GM23338 (cell line): ENCODE measurements at regions not wholly inside any gene's neighbourhood (a gene's known extent, or its start where the extent isn't known, plus 50 kb on each side); places are given as distances from the start of the nearest gene placed in this dataset.

Experiments
- ATAC-seq: fragments of 200-7000 bp; cut with Tn5 transposase; 3 replicates; pipeline ENCODE4 v1.9.1; 2020
- DNase-seq: peaks from one replicate; pipeline ENCODE4 v3.0.0-alpha.2; 2015; ENCODE audit warnings: low spot score
- H2AFZ ChIP-seq: fragments of 200-600 bp; sonication (generic); 2 replicates; pipeline ENCODE4 v1.8.0; 2016; ENCODE audit warnings: antibody characterized with exemption, mild to moderate bottlenecking, moderate library complexity
- H3F3A ChIP-seq: fragments of 200-600 bp; sonication (generic); replicated peaks from 2 replicates; pipeline ENCODE4 v1.8.0; 2017; ENCODE audit warnings: antibody characterized with exemption, mixed run types, low read depth
- H3K27ac ChIP-seq: fragments of 200-600 bp; sonication (generic); 2 replicates; pipeline ENCODE4 v1.6.1; 2016; ENCODE audit warnings: low read depth
- H3K27me3 ChIP-seq: fragments of 200-600 bp; sonication (generic); 2 replicates; pipeline ENCODE4 v1.8.0; 2016; ENCODE audit warnings: mild to moderate bottlenecking, mixed run types, moderate library complexity; ENCODE audit not compliant: insufficient read depth
- H3K36me3 ChIP-seq: fragments of 200-600 bp; sonication (generic); 2 replicates; pipeline ENCODE4 v1.8.0; 2016; ENCODE audit warnings: mild to moderate bottlenecking; ENCODE audit not compliant: insufficient read depth
- H3K4me1 ChIP-seq: fragments of 200-600 bp; sonication (generic); 2 replicates; pipeline ENCODE4 v1.8.0; 2016; ENCODE audit warnings: mild to moderate bottlenecking, moderate library complexity; ENCODE audit not compliant: insufficient read depth
- H3K4me2 ChIP-seq: fragments of 200-600 bp; sonication (generic); 2 replicates; pipeline ENCODE4 v1.7.1; 2017; ENCODE audit warnings: mixed run types
- H3K4me3 ChIP-seq: fragments of 200-600 bp; sonication (generic); 2 replicates; pipeline ENCODE4 v1.6.1; 2016; ENCODE audit warnings: mixed run types
- H3K79me2 ChIP-seq: fragments of 200-600 bp; sonication (generic); replicated peaks from 2 replicates; pipeline ENCODE4 v1.8.0; 2017; ENCODE audit warnings: mild to moderate bottlenecking; ENCODE audit not compliant: insufficient read depth
- H3K9me2 ChIP-seq: fragments of 200-600 bp; sonication (generic); 2 replicates; pipeline ENCODE4 v1.8.0; 2017; ENCODE audit not compliant: insufficient read depth
- H4K20me1 ChIP-seq: fragments of 200-600 bp; sonication (generic); replicated peaks from 2 replicates; pipeline ENCODE4 v1.8.0; 2017; ENCODE audit warnings: mild to moderate bottlenecking; ENCODE audit not compliant: insufficient read depth
- H3K27ac Mint-ChIP-seq: 2 replicates; pipeline ENCODE4 v1.8.0; 2020; ENCODE audit warnings: inconsistent platforms, mild to moderate bottlenecking, moderate library complexity, mixed read lengths
- H3K27me3 Mint-ChIP-seq: 3 replicates; pipeline ENCODE4 v1.8.0; 2022; ENCODE audit warnings: low read depth, mild to moderate bottlenecking, moderate library complexity, mixed read lengths, inconsistent platforms; ENCODE audit not compliant: insufficient read depth, poor library complexity
- H3K36me3 Mint-ChIP-seq: 3 replicates; pipeline ENCODE4 v1.8.0; 2021; ENCODE audit warnings: low read depth, mild to moderate bottlenecking, inconsistent platforms, moderate library complexity, mixed read lengths
- H3K4me1 Mint-ChIP-seq: 3 replicates; pipeline ENCODE4 v1.8.0; 2020; ENCODE audit warnings: mild to moderate bottlenecking, inconsistent platforms, mixed read lengths
- H3K4me3 Mint-ChIP-seq: 3 replicates; pipeline ENCODE4 v1.8.0; 2021; ENCODE audit warnings: moderate library complexity, mild to moderate bottlenecking, inconsistent platforms, mixed read lengths
- H3K9me3 Mint-ChIP-seq: 3 replicates; pipeline ENCODE4 v1.8.0; 2020; ENCODE audit warnings: moderate library complexity, mild to moderate bottlenecking, inconsistent platforms, mixed read lengths
- CREB1 ChIP-seq: fragments of 250-450 bp; sonication (Bioruptor Pico); IDR thresholded peaks from 2 replicates; pipeline ENCODE4 v1.5.0; 2020; ENCODE audit warnings: low read depth, mild to moderate bottlenecking, moderate library complexity
- ETS1 ChIP-seq: IDR thresholded peaks from 2 replicates; pipeline ENCODE4 v1.6.1; 2016; ENCODE audit warnings: antibody characterized with exemption
- EZH2 ChIP-seq: fragments of 200-600 bp; sonication (generic); IDR thresholded peaks from one replicate; pipeline ENCODE4 v1.8.0; 2017; ENCODE audit warnings: antibody characterized with exemption, mild to moderate bottlenecking, low read depth; ENCODE audit not compliant: unreplicated experiment
- EZH2phosphoT487 ChIP-seq: fragments of 200-600 bp; sonication (generic); IDR thresholded peaks from one replicate; pipeline ENCODE4 v1.8.1; 2018; ENCODE audit warnings: antibody characterized with exemption; ENCODE audit not compliant: unreplicated experiment
- JUNB ChIP-seq: IDR thresholded peaks from one replicate; pipeline ENCODE4 v1.6.1; 2016; ENCODE audit warnings: antibody characterized with exemption; ENCODE audit not compliant: unreplicated experiment
- NANOG ChIP-seq: IDR thresholded peaks from 2 replicates; pipeline ENCODE4 v1.6.1; 2016; ENCODE audit warnings: antibody characterized with exemption, borderline replicate concordance
- POLR2AphosphoS5 ChIP-seq: IDR thresholded peaks from 2 replicates; pipeline ENCODE4 v1.6.1; 2016; ENCODE audit warnings: antibody characterized with exemption, low read depth
- STAT1 ChIP-seq: IDR thresholded peaks from one replicate; pipeline ENCODE4 v1.6.1; 2016; ENCODE audit warnings: antibody characterized with exemption; ENCODE audit not compliant: unreplicated experiment
- ZNF114 ChIP-seq: fragments of 250-450 bp; sonication (Bioruptor Pico); IDR thresholded peaks from 2 replicates; pipeline ENCODE4 v1.5.0; 2020; ENCODE audit warnings: mild to moderate bottlenecking, moderate library complexity
- ZNF331 ChIP-seq: fragments of 250-450 bp; sonication (Bioruptor Pico); IDR thresholded peaks from 2 replicates; pipeline ENCODE4 v1.5.0; 2020; ENCODE audit warnings: low read depth, mild to moderate bottlenecking, moderate library complexity
- ZNF462 ChIP-seq: fragments of 250-450 bp; sonication (Bioruptor Pico); IDR thresholded peaks from 2 replicates; pipeline ENCODE4 v1.5.0; 2020; ENCODE audit warnings: mild to moderate bottlenecking, moderate library complexity
- TF ChIP-seq, protein P1 (sequence below), 2 experiments: fragments of 200-600 bp in 1 of 2; sonication (generic) in 1 of 2; conservative IDR thresholded peaks; 2 replicates each; pipeline versions ENCODE4 v1.5.1 to v1.6.1; 2016 to 2017; ENCODE audit warnings: antibody characterized with exemption in 2 of 2, low read depth in 2 of 2, mild to moderate bottlenecking in 2 of 2, moderate library complexity in 1 of 2
- TF ChIP-seq, protein P2 (sequence below): IDR thresholded peaks from one replicate; pipeline ENCODE4 v1.6.1; 2018; ENCODE audit warnings: antibody characterized with exemption; ENCODE audit not compliant: unreplicated experiment

DNA sequence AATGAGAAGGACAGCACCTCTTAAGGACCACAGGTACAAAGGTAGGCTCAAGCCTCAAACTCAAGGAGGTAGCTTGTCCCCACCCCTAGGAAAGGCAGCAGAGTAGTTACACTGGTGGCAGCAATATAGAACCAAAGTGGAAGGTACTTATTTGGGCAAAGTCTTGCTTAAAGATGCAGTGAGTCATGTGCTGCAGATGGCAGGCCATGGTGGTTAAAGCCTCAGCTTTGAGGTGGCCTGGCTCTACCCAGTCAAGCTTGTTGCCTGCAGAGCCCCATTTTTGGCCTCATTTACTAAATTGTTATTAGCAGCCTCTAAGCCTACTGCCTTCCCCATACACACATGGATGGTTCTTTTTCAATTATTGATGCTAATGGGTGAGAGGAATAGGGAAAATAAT is 146.0 kb downstream of the ELOVL4 start:
- H3K4me2 ChIP-seq, result no peak overlapping the region
- H3K4me1 ChIP-seq, result no peaks in the 10 kb centered on the region
- DNase-seq, result no peak
- no peak overlapping the region for H2AFZ ChIP-seq
- peaks cover under 1% of the 10 kb centered on the region; the same call in 1 of the 3 replicates for H3K4me1 Mint-ChIP-seq
- H3K9me2 ChIP-seq, result no peaks in the 10 kb centered on the region
- peaks cover 5% of the 10 kb centered on the region; the same call in 1 of the 3 replicates for H3K9me3 Mint-ChIP-seq
- no peak overlapping the region for H3K4me3 Mint-ChIP-seq
- H3K27ac ChIP-seq, result no peak overlapping the region
- no peak for ATAC-seq
- H3F3A ChIP-seq, result no peaks in the 10 kb centered on the region
- H3K4me3 ChIP-seq, result no peak overlapping the region
- H3K36me3 ChIP-seq, result no peaks in the 10 kb centered on the region
- H3K27ac Mint-ChIP-seq, result no peak overlapping the region
- peaks cover 2% of the 10 kb centered on the region for H3K27me3 Mint-ChIP-seq
- H3K79me2 ChIP-seq, result no peaks in the 10 kb centered on the region
- no peaks in the 10 kb centered on the region for H3K27me3 ChIP-seq
- no peaks in the 10 kb centered on the region for H4K20me1 ChIP-seq
- TF ChIP-seq ZNF114 (CRISPR knock-in tag) (no peak), EZH2 (no peak), ZNF331 (no peak), POLR2AphosphoS5 (no peak), JUNB (no peak), CREB1 (CRISPR knock-in tag) (no peak), EZH2phosphoT487 (no peak), NANOG (no peak), ETS1 (no peak), ZNF462 (CRISPR knock-in tag) (no peak), STAT1 (no peak)
- TF ChIP-seq, protein P1, sequence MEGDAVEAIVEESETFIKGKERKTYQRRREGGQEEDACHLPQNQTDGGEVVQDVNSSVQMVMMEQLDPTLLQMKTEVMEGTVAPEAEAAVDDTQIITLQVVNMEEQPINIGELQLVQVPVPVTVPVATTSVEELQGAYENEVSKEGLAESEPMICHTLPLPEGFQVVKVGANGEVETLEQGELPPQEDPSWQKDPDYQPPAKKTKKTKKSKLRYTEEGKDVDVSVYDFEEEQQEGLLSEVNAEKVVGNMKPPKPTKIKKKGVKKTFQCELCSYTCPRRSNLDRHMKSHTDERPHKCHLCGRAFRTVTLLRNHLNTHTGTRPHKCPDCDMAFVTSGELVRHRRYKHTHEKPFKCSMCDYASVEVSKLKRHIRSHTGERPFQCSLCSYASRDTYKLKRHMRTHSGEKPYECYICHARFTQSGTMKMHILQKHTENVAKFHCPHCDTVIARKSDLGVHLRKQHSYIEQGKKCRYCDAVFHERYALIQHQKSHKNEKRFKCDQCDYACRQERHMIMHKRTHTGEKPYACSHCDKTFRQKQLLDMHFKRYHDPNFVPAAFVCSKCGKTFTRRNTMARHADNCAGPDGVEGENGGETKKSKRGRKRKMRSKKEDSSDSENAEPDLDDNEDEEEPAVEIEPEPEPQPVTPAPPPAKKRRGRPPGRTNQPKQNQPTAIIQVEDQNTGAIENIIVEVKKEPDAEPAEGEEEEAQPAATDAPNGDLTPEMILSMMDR (conservative IDR thresholded peaks at IDR 0.05; ENCODE audit: low read depth in 2 of 2), result no peak
- TF ChIP-seq, protein P2, sequence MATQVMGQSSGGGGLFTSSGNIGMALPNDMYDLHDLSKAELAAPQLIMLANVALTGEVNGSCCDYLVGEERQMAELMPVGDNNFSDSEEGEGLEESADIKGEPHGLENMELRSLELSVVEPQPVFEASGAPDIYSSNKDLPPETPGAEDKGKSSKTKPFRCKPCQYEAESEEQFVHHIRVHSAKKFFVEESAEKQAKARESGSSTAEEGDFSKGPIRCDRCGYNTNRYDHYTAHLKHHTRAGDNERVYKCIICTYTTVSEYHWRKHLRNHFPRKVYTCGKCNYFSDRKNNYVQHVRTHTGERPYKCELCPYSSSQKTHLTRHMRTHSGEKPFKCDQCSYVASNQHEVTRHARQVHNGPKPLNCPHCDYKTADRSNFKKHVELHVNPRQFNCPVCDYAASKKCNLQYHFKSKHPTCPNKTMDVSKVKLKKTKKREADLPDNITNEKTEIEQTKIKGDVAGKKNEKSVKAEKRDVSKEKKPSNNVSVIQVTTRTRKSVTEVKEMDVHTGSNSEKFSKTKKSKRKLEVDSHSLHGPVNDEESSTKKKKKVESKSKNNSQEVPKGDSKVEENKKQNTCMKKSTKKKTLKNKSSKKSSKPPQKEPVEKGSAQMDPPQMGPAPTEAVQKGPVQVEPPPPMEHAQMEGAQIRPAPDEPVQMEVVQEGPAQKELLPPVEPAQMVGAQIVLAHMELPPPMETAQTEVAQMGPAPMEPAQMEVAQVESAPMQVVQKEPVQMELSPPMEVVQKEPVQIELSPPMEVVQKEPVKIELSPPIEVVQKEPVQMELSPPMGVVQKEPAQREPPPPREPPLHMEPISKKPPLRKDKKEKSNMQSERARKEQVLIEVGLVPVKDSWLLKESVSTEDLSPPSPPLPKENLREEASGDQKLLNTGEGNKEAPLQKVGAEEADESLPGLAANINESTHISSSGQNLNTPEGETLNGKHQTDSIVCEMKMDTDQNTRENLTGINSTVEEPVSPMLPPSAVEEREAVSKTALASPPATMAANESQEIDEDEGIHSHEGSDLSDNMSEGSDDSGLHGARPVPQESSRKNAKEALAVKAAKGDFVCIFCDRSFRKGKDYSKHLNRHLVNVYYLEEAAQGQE, result no peak
- no peaks in the 10 kb centered on the region for H3K36me3 Mint-ChIP-seq
